ENCODE measurements at regions not wholly inside any gene's neighbourhood (a gene's known extent, or its start where the extent isn't known, plus 50 kb on each side); places are given as distances from the start of the nearest gene placed in this dataset.

DNA sequence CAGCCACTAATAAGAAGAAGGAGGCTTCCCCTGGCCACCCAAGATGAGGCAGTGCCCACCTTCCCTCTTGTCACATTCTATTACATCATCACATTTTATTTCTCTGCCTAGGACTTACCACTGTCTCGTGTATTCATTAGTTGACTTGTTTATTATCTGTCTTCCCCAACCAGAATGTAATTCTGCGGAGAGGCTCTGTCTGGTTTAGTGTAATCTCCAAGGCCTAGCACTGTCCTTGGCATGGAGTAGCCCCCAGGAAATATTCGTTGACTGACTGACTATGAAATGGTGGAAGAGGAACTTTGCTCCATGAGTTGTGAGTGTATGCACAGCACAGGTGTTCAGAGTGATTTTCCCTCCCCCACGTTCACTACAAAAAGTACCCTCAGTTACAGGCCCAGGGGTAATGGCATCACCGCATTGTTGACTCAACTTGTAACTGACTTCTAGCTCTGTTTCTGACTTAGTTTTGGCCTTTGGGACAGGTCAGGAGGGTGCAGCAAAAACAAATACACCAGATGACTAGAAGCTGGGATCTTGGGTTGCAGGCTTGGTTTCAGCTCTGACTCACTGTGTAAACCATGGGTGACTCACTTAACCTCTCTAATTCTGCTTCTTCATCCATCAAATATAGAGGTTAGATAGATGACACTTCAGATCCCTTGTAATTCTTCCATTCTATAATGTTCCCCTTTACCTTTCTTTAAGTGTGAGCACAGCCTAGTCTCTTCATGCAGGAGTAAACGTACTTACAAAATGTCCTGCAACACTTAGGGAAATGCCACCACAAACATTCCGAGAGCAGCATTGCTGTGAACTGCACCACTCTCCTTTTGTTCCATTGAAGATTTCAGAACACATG lies 229.7 kb downstream of the KCNRG start:
- peak overlapping the region; percentile 12 for H2AFZ ChIP-seq (ENCODE audit: insufficient read depth, low read depth, low read length, poor library complexity, severe bottlenecking)
- no peak overlapping the region for H3K4me3 Mint-ChIP-seq
- no peak overlapping the region for H3K9ac ChIP-seq (ENCODE audit: low read length)
- H3K79me2 ChIP-seq (ENCODE audit: control insufficient read depth, insufficient read depth, low read length) = no peaks in the 10 kb centered on the region
- ChIA-PET POLR2A (interaction anchor here (0.7 kb wide), 1 partner anchor 89 kb away, joined by 6 read pairs; no protein-coding TSS in a partner anchor), CTCF (no interaction called here)
- intact Hi-C loops (cut with micrococcal nuclease) = no loop called here
- no peaks in the 10 kb centered on the region for H3K27me3 ChIP-seq (replicated peaks in 1 of 4; ENCODE audit: control extremely low read depth in 1 of 4, control insufficient read depth in 3 of 4, insufficient read depth in 4 of 4, low read length in 3 of 4)
- H3K9me3 Mint-ChIP-seq (ENCODE audit: insufficient read depth) = no peaks in the 10 kb centered on the region
- H3K4me1 Mint-ChIP-seq = peaks cover 20% of the 10 kb centered on the region
- H3K27me3 Mint-ChIP-seq = no peaks in the 10 kb centered on the region
- no peak overlapping the region for H3K4me2 ChIP-seq (replicated peaks; ENCODE audit: low read depth, low read length, poor library complexity, severe bottlenecking)
- TF ChIP-seq, protein P1, sequence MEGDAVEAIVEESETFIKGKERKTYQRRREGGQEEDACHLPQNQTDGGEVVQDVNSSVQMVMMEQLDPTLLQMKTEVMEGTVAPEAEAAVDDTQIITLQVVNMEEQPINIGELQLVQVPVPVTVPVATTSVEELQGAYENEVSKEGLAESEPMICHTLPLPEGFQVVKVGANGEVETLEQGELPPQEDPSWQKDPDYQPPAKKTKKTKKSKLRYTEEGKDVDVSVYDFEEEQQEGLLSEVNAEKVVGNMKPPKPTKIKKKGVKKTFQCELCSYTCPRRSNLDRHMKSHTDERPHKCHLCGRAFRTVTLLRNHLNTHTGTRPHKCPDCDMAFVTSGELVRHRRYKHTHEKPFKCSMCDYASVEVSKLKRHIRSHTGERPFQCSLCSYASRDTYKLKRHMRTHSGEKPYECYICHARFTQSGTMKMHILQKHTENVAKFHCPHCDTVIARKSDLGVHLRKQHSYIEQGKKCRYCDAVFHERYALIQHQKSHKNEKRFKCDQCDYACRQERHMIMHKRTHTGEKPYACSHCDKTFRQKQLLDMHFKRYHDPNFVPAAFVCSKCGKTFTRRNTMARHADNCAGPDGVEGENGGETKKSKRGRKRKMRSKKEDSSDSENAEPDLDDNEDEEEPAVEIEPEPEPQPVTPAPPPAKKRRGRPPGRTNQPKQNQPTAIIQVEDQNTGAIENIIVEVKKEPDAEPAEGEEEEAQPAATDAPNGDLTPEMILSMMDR (IDR thresholded peaks at IDR 0.05) = no peak
- no peak for TF ChIP-seq EZH2 (IDR thresholded peaks at IDR 0.05; ENCODE audit: borderline replicate concordance, insufficient read depth, low read depth, low read length, poor library complexity, severe bottlenecking)
- no peak for DNase-seq
- no peaks in the 10 kb centered on the region for H3K9me3 ChIP-seq (ENCODE audit: control extremely low read depth in 1 of 3, control insufficient read depth in 2 of 3, insufficient read depth in 1 of 3, low read length in 2 of 3)
- H3K27ac ChIP-seq (ENCODE audit: low read length in 2 of 2) = no peak overlapping the region
- H3K4me1 ChIP-seq (ENCODE audit: control insufficient read depth in 2 of 2, insufficient read depth in 2 of 2, low read length in 2 of 2) = peaks cover 7 to 11% of the 10 kb centered on the region in 2 donors
- H3K4me3 ChIP-seq (ENCODE audit: control extremely low read depth in 1 of 5, extremely low read depth in 1 of 5, insufficient read depth in 1 of 5, low read depth in 2 of 5, low read length in 4 of 5) = no peak overlapping the region
- H3K36me3 ChIP-seq (replicated peaks in 1 of 2; ENCODE audit: control extremely low read depth in 1 of 2, control insufficient read depth in 1 of 2, extremely low read depth in 1 of 2, insufficient read depth in 2 of 2, low read length in 1 of 2) = no peaks in the 10 kb centered on the region
- ATAC-seq (ENCODE audit: low read depth) = peak; percentile 85
- H4K20me1 ChIP-seq (ENCODE audit: control insufficient read depth, insufficient read depth, low read length, poor library complexity, severe bottlenecking) = no peaks in the 10 kb centered on the region
- WGBS (ENCODE audit: insufficient coverage) = 59% methylated on average over 3 of the region's 7 CpGs
- peak overlapping the region; percentile 55 for H3K27ac Mint-ChIP-seq

DNA sequence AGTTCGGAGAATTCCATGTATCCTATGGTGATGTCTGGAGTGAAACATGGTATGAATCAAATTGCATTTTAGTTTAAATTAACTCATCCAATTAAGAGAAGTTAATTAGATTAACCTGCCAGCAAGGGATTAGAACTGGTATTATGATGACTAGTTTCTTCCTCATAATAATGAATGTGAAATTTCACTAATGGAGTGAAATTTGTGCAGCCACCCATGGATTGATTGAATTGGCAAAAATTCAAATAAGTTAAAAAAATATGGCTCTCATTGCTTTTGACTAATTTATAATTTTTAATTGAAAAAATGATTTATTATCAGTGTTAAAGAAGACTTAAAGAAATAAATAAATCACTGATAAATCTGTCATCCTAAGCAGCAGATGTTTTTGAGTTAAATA lies 232.0 kb downstream of the KCNRG start:
- H2AFZ ChIP-seq (ENCODE audit: insufficient read depth, low read depth, low read length, poor library complexity, severe bottlenecking) = no peak overlapping the region
- no peaks in the 10 kb centered on the region for H3K27me3 ChIP-seq (replicated peaks in 1 of 4; ENCODE audit: control extremely low read depth in 1 of 4, control insufficient read depth in 3 of 4, insufficient read depth in 4 of 4, low read length in 3 of 4)
- Mint-ChIP-seq H3K9me3 (ENCODE audit: insufficient read depth) (no peaks in the 10 kb centered on the region), H3K27ac (no peak overlapping the region), H3K27me3 (no peaks in the 10 kb centered on the region), H3K4me1 (peaks cover 24% of the 10 kb centered on the region), H3K4me3 (no peak overlapping the region)
- peaks cover 10 to 16% of the 10 kb centered on the region in 2 donors for H3K4me1 ChIP-seq (ENCODE audit: control insufficient read depth in 2 of 2, insufficient read depth in 2 of 2, low read length in 2 of 2)
- H3K27ac ChIP-seq (ENCODE audit: low read length in 2 of 2) = no peak overlapping the region
- ChIA-PET POLR2A (no interaction called here), CTCF (no interaction called here)
- ATAC-seq (ENCODE audit: low read depth) (no peak), DNase-seq (no peak)
- H3K9me3 ChIP-seq (ENCODE audit: control extremely low read depth in 1 of 3, control insufficient read depth in 2 of 3, insufficient read depth in 1 of 3, low read length in 2 of 3) = no peaks in the 10 kb centered on the region
- intact Hi-C loops (cut with micrococcal nuclease) = no loop called here
- H3K36me3 ChIP-seq (replicated peaks in 1 of 2; ENCODE audit: control extremely low read depth in 1 of 2, control insufficient read depth in 1 of 2, extremely low read depth in 1 of 2, insufficient read depth in 2 of 2, low read length in 1 of 2) = no peaks in the 10 kb centered on the region
- no CpG with 5 or more reads among the region's 1 CpG for WGBS (ENCODE audit: insufficient coverage)
- no peak overlapping the region for H3K9ac ChIP-seq (ENCODE audit: low read length)
- H3K79me2 ChIP-seq (ENCODE audit: control insufficient read depth, insufficient read depth, low read length) = no peaks in the 10 kb centered on the region
- H3K4me3 ChIP-seq (ENCODE audit: control extremely low read depth in 1 of 5, extremely low read depth in 1 of 5, insufficient read depth in 1 of 5, low read depth in 2 of 5, low read length in 4 of 5) = no peak overlapping the region
- TF ChIP-seq EZH2 (IDR thresholded peaks at IDR 0.05; ENCODE audit: borderline replicate concordance, insufficient read depth, low read depth, low read length, poor library complexity, severe bottlenecking) = no peak
- TF ChIP-seq, protein P1 (IDR thresholded peaks at IDR 0.05) = no peak
- no peak overlapping the region for H3K4me2 ChIP-seq (replicated peaks; ENCODE audit: low read depth, low read length, poor library complexity, severe bottlenecking)
- H4K20me1 ChIP-seq (ENCODE audit: control insufficient read depth, insufficient read depth, low read length, poor library complexity, severe bottlenecking) = no peaks in the 10 kb centered on the region
